Esophagus (tissue), 2 donors: ENCODE measurements at regions not wholly inside any gene's neighbourhood (a gene's known extent, or its start where the extent isn't known, plus 50 kb on each side); places are given as distances from the start of the nearest gene placed in this dataset.
"Not testable (repeated sequence)": the region's sequence is repeated elsewhere in the genome, so short reads cannot be mapped to it uniquely, and the experiment has no call there.

ENCODE experiments used
- H3K27ac ChIP-seq, 2 donors: one replicate each; pipeline ENCODE4 v1.5.1; 2013; ENCODE audit warnings: low read depth in 2 of 2, mild to moderate bottlenecking in 2 of 2, inconsistent platforms in 1 of 2, low read length in 1 of 2, moderate library complexity in 1 of 2
- H3K27me3 ChIP-seq, 2 donors: one replicate each; pipeline ENCODE4 v1.6.1; 2013; ENCODE audit warnings: low read length in 2 of 2, control low read depth in 1 of 2, mild to moderate bottlenecking in 1 of 2; ENCODE audit not compliant: insufficient read depth in 2 of 2, control insufficient read depth in 1 of 2
- H3K36me3 ChIP-seq, 2 donors: one replicate each; pipeline ENCODE4 v1.6.1; 2013; ENCODE audit warnings: low read length in 1 of 2; ENCODE audit not compliant: control insufficient read depth in 2 of 2, insufficient read depth in 2 of 2
- H3K4me1 ChIP-seq, 2 donors: one replicate each; pipeline ENCODE4 v1.6.1; 2013; ENCODE audit warnings: low read length in 1 of 2; ENCODE audit not compliant: control insufficient read depth in 2 of 2, insufficient read depth in 2 of 2
- H3K4me3 ChIP-seq, 2 donors: one replicate each; pipeline ENCODE4 v1.5.1; 2013; ENCODE audit warnings: low read length in 2 of 2, mild to moderate bottlenecking in 2 of 2, low read depth in 1 of 2, moderate library complexity in 1 of 2
- H3K9me3 ChIP-seq, 2 donors: one replicate each; pipeline ENCODE4 v1.6.1; 2013; ENCODE audit warnings: mild to moderate bottlenecking in 2 of 2, low read depth in 1 of 2, low read length in 1 of 2, moderate library complexity in 1 of 2; ENCODE audit not compliant: control insufficient read depth in 2 of 2, insufficient read depth in 1 of 2
- WGBS, 2 donors: extraction: QIAGEN DNeasy Blood & Tissue Kit; methylation state at CpG; one replicate each; pipeline ENCODE4 v1.1.7; 2013; 5-methylcytosine and 5-hydroxymethylcytosine counted together
- donor health status: healthy with polysubstance abuse.
- donor health status: Bipolar disorder and iron deficiency.

GRCh38 chr13:22900416-22900951 lies 280.3 kb upstream of the SGCG start:
- H3K9me3 ChIP-seq, H3K36me3 ChIP-seq, H3K27ac ChIP-seq, H3K27me3 ChIP-seq, H3K4me1 ChIP-seq, H3K4me3 ChIP-seq: not testable (repeated sequence)
- 89 to 90% methylated on average over 19 to 28 of the region's 28 CpGs for WGBS, 2 donors

DNA sequence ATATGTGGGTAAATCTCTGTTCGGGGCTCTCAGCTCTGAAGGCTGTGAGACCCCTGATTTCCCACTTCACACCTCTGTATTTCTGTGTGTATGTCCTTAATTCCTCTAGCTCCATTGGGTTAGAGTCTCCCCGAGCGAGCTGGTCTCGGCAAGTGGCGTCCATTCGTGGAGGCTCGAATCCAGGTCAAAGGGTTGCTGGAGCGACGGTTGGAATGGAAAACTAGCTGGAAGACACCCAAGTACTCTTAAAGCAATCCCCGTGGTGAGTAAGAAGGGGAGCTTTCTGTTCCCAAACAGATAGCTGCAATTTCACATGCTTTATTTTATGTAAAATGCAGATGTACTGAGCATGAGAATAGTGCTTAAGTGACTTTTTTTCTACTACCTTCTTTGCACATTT lies 277.5 kb upstream of the SGCG start:
- WGBS, 2 donors = 78 to 79% methylated on average over 10 of the region's 10 CpGs
- Histone ChIP-seq H3K4me1 (no peaks in the 10 kb centered on the region), H3K9me3 (no peaks in the 10 kb centered on the region), H3K4me3 (no peak overlapping the region), H3K27ac (no peak overlapping the region), H3K36me3 (no peaks in the 10 kb centered on the region), H3K27me3 (no peaks in the 10 kb centered on the region)

DNA sequence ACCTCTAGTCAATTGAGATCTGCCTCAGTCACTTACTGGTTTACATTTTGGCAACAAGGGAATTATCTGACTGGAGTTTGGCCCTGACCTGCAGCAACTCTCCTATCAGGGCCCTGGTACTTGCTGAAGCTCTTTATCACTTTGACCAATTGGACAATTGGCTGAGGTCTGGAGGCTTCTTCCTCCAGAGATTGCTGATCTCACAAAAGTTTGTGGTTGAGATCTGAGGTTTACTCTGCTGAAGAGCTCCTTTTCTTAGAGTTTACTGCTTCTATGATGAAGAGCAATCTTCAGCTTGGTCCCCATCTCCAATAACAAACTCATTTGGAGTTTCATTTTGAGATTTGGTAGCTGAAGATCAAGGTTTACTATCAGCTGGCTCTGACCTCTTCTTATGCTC lies 276.9 kb upstream of the SGCG start:
- Histone ChIP-seq H3K36me3 (no peaks in the 10 kb centered on the region), H3K27me3 (no peaks in the 10 kb centered on the region), H3K9me3 (no peaks in the 10 kb centered on the region), H3K4me3 (no peak overlapping the region), H3K27ac (no peak overlapping the region), H3K4me1 (no peaks in the 10 kb centered on the region)

- H3K36me3 ChIP-seq = no peaks in the 10 kb centered on the region
- no peaks in the 10 kb centered on the region for H3K9me3 ChIP-seq
- H3K4me3 ChIP-seq = peak overlapping the region; percentile 56 to 58
- WGBS, 2 donors = 2 to 3% methylated on average over 56 to 58 of the region's 58 CpGs
- H3K27ac ChIP-seq = peak overlapping the region in 1 of 2 donors; percentile 70
- H3K4me1 ChIP-seq = no peaks in the 10 kb centered on the region
- H3K27me3 ChIP-seq = no peaks in the 10 kb centered on the region
Measured at GRCh38 chr13:22915442-22916082, 265.2 kb upstream of the SGCG start.

GRCh38 chr13:22916276-22916675 lies 264.5 kb upstream of the SGCG start:
- H3K4me3 ChIP-seq = peak overlapping the region in 1 of 2 donors; percentile 58
- not testable (repeated sequence) for H3K9me3 ChIP-seq, H3K4me1 ChIP-seq, H3K27me3 ChIP-seq, H3K36me3 ChIP-seq, H3K27ac ChIP-seq
- 39 to 56% methylated on average over 4 of the region's 4 CpGs for WGBS, 2 donors

GRCh38 chr13:22925881-22926747 lies 254.7 kb upstream of the SGCG start:
- Histone ChIP-seq H3K4me1 (peaks cover 0 to 11% of the 10 kb centered on the region in 2 donors), H3K9me3 (peaks cover 0 to 3% of the 10 kb centered on the region in 2 donors), H3K4me3 (peak overlapping the region; percentile 5 to 49), H3K36me3 (no peaks in the 10 kb centered on the region), H3K27me3 (no peaks in the 10 kb centered on the region), H3K27ac (peak overlapping the region in 1 of 2 donors; percentile 11)
- WGBS, 2 donors = 11 to 17% methylated on average over 37 to 51 of the region's 55 CpGs

DNA sequence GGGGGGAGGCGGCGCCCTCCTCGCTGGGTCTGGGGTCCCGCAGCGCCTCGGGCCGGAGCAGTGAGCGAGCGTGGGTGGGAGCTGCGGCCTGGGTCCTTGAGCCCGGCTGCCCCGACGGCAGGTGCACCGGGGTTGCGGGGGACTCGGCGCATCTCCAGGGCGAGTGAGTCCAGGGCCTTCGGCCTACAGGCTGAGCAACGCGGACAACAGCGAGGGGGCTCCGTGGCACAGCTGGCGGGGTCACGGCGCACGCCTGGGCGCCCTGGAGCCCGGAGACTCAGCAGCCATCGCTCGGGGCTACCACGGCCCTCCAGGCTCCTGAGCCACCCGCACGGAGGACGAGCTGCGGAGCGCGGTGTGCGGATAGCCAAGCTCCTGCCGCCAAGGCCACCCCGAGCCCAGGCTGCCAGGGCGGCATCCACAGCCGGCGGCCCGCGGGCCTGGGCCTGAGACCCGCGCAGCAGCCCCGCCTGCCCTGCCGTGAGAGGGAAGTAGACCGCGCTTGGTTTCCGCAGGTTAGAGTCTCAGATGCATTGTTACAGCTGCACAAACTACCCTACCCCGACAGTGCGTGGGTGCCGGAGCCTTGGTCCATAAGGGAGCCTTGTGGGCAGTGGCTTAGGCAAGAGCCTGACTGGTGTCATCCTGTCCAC lies 253.9 kb upstream of the SGCG start:
- Histone ChIP-seq H3K36me3 (no peaks in the 10 kb centered on the region), H3K4me1 (peaks cover 0 to 11% of the 10 kb centered on the region in 2 donors), H3K4me3 (peak overlapping the region; percentile 5 to 49), H3K27ac (no peak overlapping the region), H3K27me3 (no peaks in the 10 kb centered on the region), H3K9me3 (peaks cover 0 to 3% of the 10 kb centered on the region in 2 donors)
- 35 to 36% methylated on average over 52 to 56 of the region's 56 CpGs for WGBS, 2 donors

DNA sequence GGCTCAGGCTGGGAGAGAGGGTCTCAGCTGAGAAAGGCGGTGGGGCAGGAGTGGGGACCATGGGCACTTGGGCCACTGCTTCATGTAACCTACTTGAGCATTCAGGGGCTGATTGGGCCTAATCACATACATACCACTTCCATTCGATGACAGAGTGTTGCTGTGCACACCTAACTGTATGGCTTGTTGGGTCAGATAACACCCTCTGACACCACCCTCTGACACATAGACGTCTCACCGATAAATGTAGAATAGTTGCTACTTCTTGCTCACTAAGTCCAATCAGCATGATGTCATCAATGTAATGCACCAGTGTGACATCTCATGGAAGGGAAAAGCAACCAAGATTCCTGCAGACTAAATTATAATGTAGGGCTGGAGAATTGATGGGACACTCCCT lies 252.9 kb upstream of the SGCG start:
- WGBS, 2 donors = 76 to 82% methylated on average over 4 of the region's 4 CpGs
- not testable (repeated sequence) for H3K36me3 ChIP-seq, H3K4me3 ChIP-seq, H3K27me3 ChIP-seq, H3K9me3 ChIP-seq
- H3K27ac ChIP-seq = peak overlapping the region in 1 of 2 donors; percentile 28
- H3K4me1 ChIP-seq = peaks cover 0 to 11% of the 10 kb centered on the region in 2 donors

DNA sequence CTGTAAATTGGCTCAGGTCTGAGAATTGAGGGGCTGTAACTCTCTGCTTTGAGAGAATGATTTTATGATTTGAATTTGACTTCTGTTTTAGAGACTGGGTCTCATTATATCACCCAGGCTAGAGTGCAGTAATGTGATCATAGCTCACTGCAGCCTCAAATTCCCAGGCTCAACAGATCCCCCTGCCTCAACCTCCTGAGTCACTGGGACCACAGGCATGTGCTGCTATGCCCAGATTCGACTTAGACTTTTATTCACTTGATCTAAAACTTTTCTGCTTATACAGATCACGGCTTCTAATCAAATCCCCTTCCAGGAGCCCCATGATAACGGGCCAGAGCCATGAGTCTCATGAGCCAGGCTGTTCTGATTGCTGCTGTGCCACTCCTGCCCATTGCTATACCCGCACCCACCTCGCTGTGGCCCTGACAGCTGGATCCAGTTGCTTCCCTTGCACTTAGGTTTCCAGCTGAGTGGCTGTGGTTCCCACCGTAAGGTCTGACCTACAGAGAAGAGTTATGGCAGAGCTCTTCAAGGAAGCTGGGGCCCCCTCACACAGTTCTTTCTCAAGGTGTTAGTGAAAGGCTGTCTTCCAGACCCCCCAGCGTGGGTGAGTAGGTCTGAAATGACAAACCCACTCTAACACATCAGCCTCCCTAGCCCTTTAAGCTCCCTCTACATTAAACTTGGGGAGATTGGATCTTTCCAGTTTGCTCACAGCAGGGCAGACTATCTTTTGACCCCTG lies 251.2 kb upstream of the SGCG start:
- 82% methylated on average over 7 of the region's 7 CpGs for WGBS, 2 donors
- no peak overlapping the region for H3K4me3 ChIP-seq

More for the DNA sequence above, 251.2 kb upstream of the SGCG start:
- Histone ChIP-seq H3K36me3 (no peaks in the 10 kb centered on the region), H3K4me1 (peaks cover 0 to 11% of the 10 kb centered on the region in 2 donors), H3K27me3 (no peaks in the 10 kb centered on the region), H3K27ac (no peak overlapping the region), H3K9me3 (peaks cover 0 to 9% of the 10 kb centered on the region in 2 donors)
